Hepatocyte (in vitro differentiated cells): ENCODE measurements at regions not wholly inside any gene's neighbourhood (a gene's known extent, or its start where the extent isn't known, plus 50 kb on each side); places are given as distances from the start of the nearest gene placed in this dataset.

ENCODE experiments used
- DNase-seq: peaks from one replicate; pipeline ENCODE4 v3.0.0-alpha.2; 2016; ENCODE audit warnings: low spot score
- H2AFZ ChIP-seq: fragments of 200-600 bp; sonication (generic); 2 replicates; pipeline ENCODE4 v1.6.0; 2016; ENCODE audit warnings: antibody characterized with exemption, mild to moderate bottlenecking
- H3K27ac ChIP-seq: fragments of 200-600 bp; sonication (generic); 2 replicates; pipeline ENCODE4 v1.5.1; 2016; ENCODE audit warnings: mild to moderate bottlenecking
- H3K27me3 ChIP-seq: fragments of 200-600 bp; sonication (generic); 2 replicates; pipeline ENCODE4 v1.6.1; 2016
- H3K36me3 ChIP-seq: fragments of 200-600 bp; sonication (generic); replicated peaks from 2 replicates; pipeline ENCODE4 v1.5.1; 2016; ENCODE audit warnings: low read depth; ENCODE audit not compliant: insufficient read depth
- H3K4me1 ChIP-seq: fragments of 200-600 bp; sonication (generic); 2 replicates; pipeline ENCODE4 v1.5.1; 2016; ENCODE audit warnings: mild to moderate bottlenecking, moderate library complexity; ENCODE audit not compliant: insufficient read depth
- H3K4me2 ChIP-seq: fragments of 200-600 bp; sonication (generic); 2 replicates; pipeline ENCODE4 v1.6.0; 2016
- H3K4me3 ChIP-seq: fragments of 200-600 bp; sonication (generic); 2 replicates; pipeline ENCODE4 v1.5.1; 2016; ENCODE audit warnings: mild to moderate bottlenecking
- H3K79me2 ChIP-seq: fragments of 200-600 bp; sonication (generic); 2 replicates; pipeline ENCODE4 v1.6.0; 2017; ENCODE audit warnings: mild to moderate bottlenecking
- H3K9me2 ChIP-seq: fragments of 200-600 bp; sonication (generic); replicated peaks from 2 replicates; pipeline ENCODE4 v1.6.0; 2017; ENCODE audit warnings: mild to moderate bottlenecking; ENCODE audit not compliant: insufficient read depth
- H3K9me3 ChIP-seq: fragments of 200-600 bp; sonication (generic); 2 replicates; pipeline ENCODE4 v1.5.1; 2016; ENCODE audit warnings: low read depth, mild to moderate bottlenecking
- H4K20me1 ChIP-seq: fragments of 200-600 bp; sonication (generic); 2 replicates; pipeline ENCODE4 v1.6.0; 2016; ENCODE audit warnings: mild to moderate bottlenecking; ENCODE audit not compliant: insufficient read depth, poor library complexity, severe bottlenecking
- EZH2 ChIP-seq: fragments of 200-600 bp; sonication (generic); IDR thresholded peaks from 2 replicates; pipeline ENCODE4 v1.6.1; 2016; ENCODE audit warnings: antibody characterized with exemption, mild to moderate bottlenecking, borderline replicate concordance
- EZH2phosphoT487 ChIP-seq: fragments of 200-600 bp; sonication (generic); IDR thresholded peaks from one replicate; pipeline ENCODE4 v1.6.1; 2018; ENCODE audit warnings: antibody characterized with exemption, mild to moderate bottlenecking, low read depth, moderate library complexity; ENCODE audit not compliant: unreplicated experiment, severe bottlenecking
- WGBS: methylation state at CpG from one replicate; pipeline ENCODE4 v1.1.6; 2016; ENCODE audit warnings: low lambda C conversion rate; ENCODE audit errors: missing lambda C conversion rate; 5-methylcytosine and 5-hydroxymethylcytosine counted together
- TF ChIP-seq, protein P1 (sequence below): fragments of 200-600 bp; sonication (generic); IDR thresholded peaks from 2 replicates; pipeline ENCODE4 v1.5.1; 2016; ENCODE audit warnings: antibody characterized with exemption, mild to moderate bottlenecking; ENCODE audit not compliant: poor library complexity

GRCh38 chr14:34195964-34196363 is 245.1 kb upstream of the EGLN3 start:
- no peak for DNase-seq
- H3K9me2 ChIP-seq = no peaks in the 10 kb centered on the region
- H2AFZ ChIP-seq = no peak overlapping the region
- H3K27ac ChIP-seq = no peak overlapping the region
- H3K4me2 ChIP-seq = no peak overlapping the region
- no peaks in the 10 kb centered on the region for H3K27me3 ChIP-seq
- no peaks in the 10 kb centered on the region for H4K20me1 ChIP-seq
- H3K79me2 ChIP-seq = no peaks in the 10 kb centered on the region
- no peak overlapping the region for H3K4me3 ChIP-seq
- H3K4me1 ChIP-seq = no peaks in the 10 kb centered on the region
- no peaks in the 10 kb centered on the region for H3K36me3 ChIP-seq
- TF ChIP-seq EZH2phosphoT487 = no peak
- no peak for TF ChIP-seq EZH2
- TF ChIP-seq, protein P1, sequence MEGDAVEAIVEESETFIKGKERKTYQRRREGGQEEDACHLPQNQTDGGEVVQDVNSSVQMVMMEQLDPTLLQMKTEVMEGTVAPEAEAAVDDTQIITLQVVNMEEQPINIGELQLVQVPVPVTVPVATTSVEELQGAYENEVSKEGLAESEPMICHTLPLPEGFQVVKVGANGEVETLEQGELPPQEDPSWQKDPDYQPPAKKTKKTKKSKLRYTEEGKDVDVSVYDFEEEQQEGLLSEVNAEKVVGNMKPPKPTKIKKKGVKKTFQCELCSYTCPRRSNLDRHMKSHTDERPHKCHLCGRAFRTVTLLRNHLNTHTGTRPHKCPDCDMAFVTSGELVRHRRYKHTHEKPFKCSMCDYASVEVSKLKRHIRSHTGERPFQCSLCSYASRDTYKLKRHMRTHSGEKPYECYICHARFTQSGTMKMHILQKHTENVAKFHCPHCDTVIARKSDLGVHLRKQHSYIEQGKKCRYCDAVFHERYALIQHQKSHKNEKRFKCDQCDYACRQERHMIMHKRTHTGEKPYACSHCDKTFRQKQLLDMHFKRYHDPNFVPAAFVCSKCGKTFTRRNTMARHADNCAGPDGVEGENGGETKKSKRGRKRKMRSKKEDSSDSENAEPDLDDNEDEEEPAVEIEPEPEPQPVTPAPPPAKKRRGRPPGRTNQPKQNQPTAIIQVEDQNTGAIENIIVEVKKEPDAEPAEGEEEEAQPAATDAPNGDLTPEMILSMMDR = no peak
- H3K9me3 ChIP-seq = no peaks in the 10 kb centered on the region

GRCh38 chr14:34190717-34191116 is 239.8 kb upstream of the EGLN3 start:
- H3K36me3 ChIP-seq = no peaks in the 10 kb centered on the region
- no peak for DNase-seq
- no peak for TF ChIP-seq EZH2phosphoT487
- TF ChIP-seq, protein P1 = no peak
- TF ChIP-seq EZH2 = no peak
- WGBS = 72% methylated on average over 4 of the region's 4 CpGs
- no peak overlapping the region for H2AFZ ChIP-seq
- no peaks in the 10 kb centered on the region for H3K9me3 ChIP-seq
- no peaks in the 10 kb centered on the region for H3K27me3 ChIP-seq
- no peaks in the 10 kb centered on the region for H3K9me2 ChIP-seq
- H3K79me2 ChIP-seq = no peaks in the 10 kb centered on the region
- no peaks in the 10 kb centered on the region for H4K20me1 ChIP-seq
- H3K4me1 ChIP-seq = no peaks in the 10 kb centered on the region
- H3K27ac ChIP-seq = no peak overlapping the region
- H3K4me2 ChIP-seq = no peak overlapping the region
- no peak overlapping the region for H3K4me3 ChIP-seq

DNA sequence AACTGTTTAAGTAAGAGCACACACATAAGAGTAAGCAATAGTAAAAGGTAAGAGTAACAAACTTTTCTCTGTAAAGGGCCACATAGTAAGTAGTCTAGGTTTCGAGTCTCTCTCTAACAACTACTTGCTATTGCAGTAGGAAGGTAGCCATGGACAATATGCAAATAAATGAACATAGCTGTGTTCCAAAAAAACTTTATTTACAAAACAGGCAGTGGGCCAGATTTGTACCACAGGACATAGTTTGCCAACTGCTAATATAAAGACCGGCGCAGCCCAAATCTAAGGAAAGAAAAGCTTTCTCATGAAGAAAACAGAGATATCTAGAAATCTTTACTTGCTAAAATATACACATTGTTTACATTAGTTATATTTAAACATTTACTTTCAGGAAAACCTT is 239.0 kb upstream of the EGLN3 start:
- no peak overlapping the region for H2AFZ ChIP-seq
- H3K4me1 ChIP-seq = no peaks in the 10 kb centered on the region
- H4K20me1 ChIP-seq = no peaks in the 10 kb centered on the region
- H3K27ac ChIP-seq = no peak overlapping the region
- H3K79me2 ChIP-seq = no peaks in the 10 kb centered on the region
- no peak for DNase-seq
- no peak overlapping the region for H3K4me3 ChIP-seq
- no peaks in the 10 kb centered on the region for H3K36me3 ChIP-seq
- 91% methylated on average over 3 of the region's 3 CpGs for WGBS
- no peaks in the 10 kb centered on the region for H3K9me2 ChIP-seq
- H3K27me3 ChIP-seq = no peaks in the 10 kb centered on the region
- no peaks in the 10 kb centered on the region for H3K9me3 ChIP-seq
- H3K4me2 ChIP-seq = no peak overlapping the region
- TF ChIP-seq, protein P1 = no peak
- TF ChIP-seq EZH2phosphoT487 (no peak), EZH2 (no peak)

DNA sequence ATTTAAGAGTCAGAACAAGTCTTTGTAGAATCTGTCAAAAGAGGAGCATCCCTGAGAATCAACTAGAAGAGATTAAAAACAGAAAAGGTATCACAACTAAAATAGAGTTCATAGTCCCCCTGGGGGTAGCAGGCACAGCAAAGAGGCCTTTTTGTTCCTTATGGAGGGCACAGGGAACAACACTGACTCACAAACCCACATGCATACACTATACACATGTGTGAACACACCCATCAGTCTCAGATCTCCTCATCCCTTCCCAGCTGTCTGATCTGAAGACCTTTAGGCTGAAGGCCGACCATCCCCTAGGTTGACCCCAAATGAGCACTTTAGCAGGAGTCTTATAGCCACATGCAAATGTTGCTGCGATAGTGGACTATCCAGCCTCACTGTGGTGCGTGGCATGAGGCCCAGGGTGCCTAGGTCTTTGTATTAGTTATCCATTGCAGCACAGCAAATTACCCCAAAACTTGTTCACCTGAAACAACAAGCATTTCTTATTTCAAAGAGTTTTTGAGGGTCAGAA is 236.7 kb upstream of the EGLN3 start:
- Histone ChIP-seq H3K79me2 (no peaks in the 10 kb centered on the region), H3K4me2 (no peak overlapping the region), H3K9me3 (no peaks in the 10 kb centered on the region), H3K36me3 (no peaks in the 10 kb centered on the region), H3K9me2 (no peaks in the 10 kb centered on the region), H4K20me1 (no peaks in the 10 kb centered on the region), H3K4me1 (no peaks in the 10 kb centered on the region), H3K27ac (no peak overlapping the region), H3K4me3 (no peak overlapping the region), H2AFZ (no peak overlapping the region), H3K27me3 (no peaks in the 10 kb centered on the region)
- DNase-seq = no peak
- no peak for TF ChIP-seq EZH2
- TF ChIP-seq, protein P1 = no peak
- 95% methylated on average over 3 of the region's 3 CpGs for WGBS
